Adrenal gland (tissue), 5 donors: ENCODE measurements at regions not wholly inside any gene's neighbourhood (a gene's known extent, or its start where the extent isn't known, plus 50 kb on each side); places are given as distances from the start of the nearest gene placed in this dataset.

Experiments used
- CTCF ChIP-seq, 6 experiments: fragments of 450-650 bp in 4 of 6; fragments of 200-600 bp in 2 of 6; sonication (generic) in 1 of 6; IDR thresholded peaks; 1 replicate in 5 of 6; 2 replicates in 1 of 6; pipeline versions ENCODE4 v1.5.1 to v1.8.0; 2016 to 2021; ENCODE audit warnings: antibody characterized with exemption in 6 of 6, mild to moderate bottlenecking in 2 of 6, moderate library complexity in 1 of 6
- POLR2A ChIP-seq, 2 donors: fragments of 450-650 bp; IDR thresholded peaks; one replicate each; pipeline ENCODE4 v1.6.1; 2017; ENCODE audit warnings: antibody characterized with exemption in 2 of 2, mild to moderate bottlenecking in 2 of 2, moderate library complexity in 1 of 2
- donor health status: DM: no; HTN: no; CAD: no.

GRCh38 chr5:33198836-33199235 lies 241.9 kb upstream of the TARS1 start:
- no peak for TF ChIP-seq POLR2A (IDR thresholded peaks at IDR 0.05)
- TF ChIP-seq CTCF (IDR thresholded peaks at IDR 0.05) = no peak
